ENCODE measurements at regions not wholly inside any gene's neighbourhood (a gene's known extent, or its start where the extent isn't known, plus 50 kb on each side); places are given as distances from the start of the nearest gene placed in this dataset.

- H3K27me3 ChIP-seq (replicated peaks in 1 of 4; ENCODE audit: control extremely low read depth in 1 of 4, control insufficient read depth in 3 of 4, insufficient read depth in 4 of 4, low read length in 3 of 4), result peaks cover 0 to 3% (median 0%) of the 10 kb centered on the region in 4 experiments
- H3K4me1 Mint-ChIP-seq, result no peaks in the 10 kb centered on the region
- H3K9me3 Mint-ChIP-seq (ENCODE audit: insufficient read depth), result no peaks in the 10 kb centered on the region
- DNase-seq, result no peak
- H3K27ac Mint-ChIP-seq, result no peak overlapping the region
- no peak overlapping the region for H2AFZ ChIP-seq (ENCODE audit: insufficient read depth, low read depth, low read length, poor library complexity, severe bottlenecking)
- H3K4me2 ChIP-seq (replicated peaks; ENCODE audit: low read depth, low read length, poor library complexity, severe bottlenecking), result no peak overlapping the region
- no peak overlapping the region for H3K9ac ChIP-seq (ENCODE audit: low read length)
- no peak overlapping the region for H3K27ac ChIP-seq (ENCODE audit: low read length in 2 of 2)
- no peaks in the 10 kb centered on the region for H3K79me2 ChIP-seq (ENCODE audit: control insufficient read depth, insufficient read depth, low read length)
- no peaks in the 10 kb centered on the region for H4K20me1 ChIP-seq (ENCODE audit: control insufficient read depth, insufficient read depth, low read length, poor library complexity, severe bottlenecking)
- ATAC-seq (ENCODE audit: low read depth), result no peak
- no peak overlapping the region for H3K4me3 Mint-ChIP-seq
- CTCF ChIA-PET, result no interaction called here
- POLR2A ChIA-PET, result no interaction called here
- TF ChIP-seq EZH2 (IDR thresholded peaks at IDR 0.05; ENCODE audit: borderline replicate concordance, insufficient read depth, low read depth, low read length, poor library complexity, severe bottlenecking) (no peak), CTCF (IDR thresholded peaks at IDR 0.05) (no peak)
- no peaks in the 10 kb centered on the region for H3K36me3 ChIP-seq (replicated peaks in 1 of 2; ENCODE audit: control extremely low read depth in 1 of 2, control insufficient read depth in 1 of 2, extremely low read depth in 1 of 2, insufficient read depth in 2 of 2, low read length in 1 of 2)
- WGBS (ENCODE audit: insufficient coverage), result 84% methylated on average over 9 of the region's 9 CpGs
- no peaks in the 10 kb centered on the region for H3K4me1 ChIP-seq (ENCODE audit: control insufficient read depth in 2 of 2, insufficient read depth in 2 of 2, low read length in 2 of 2)
- peaks cover 3% of the 10 kb centered on the region for H3K27me3 Mint-ChIP-seq
- no peaks in the 10 kb centered on the region for H3K9me3 ChIP-seq (ENCODE audit: control extremely low read depth in 1 of 3, control insufficient read depth in 2 of 3, insufficient read depth in 1 of 3, low read length in 2 of 3)
- no peak overlapping the region for H3K4me3 ChIP-seq (ENCODE audit: control extremely low read depth in 1 of 5, extremely low read depth in 1 of 5, insufficient read depth in 1 of 5, low read depth in 2 of 5, low read length in 4 of 5)
- intact Hi-C loops (cut with micrococcal nuclease), result no loop called here
Measured at GRCh38 chr10:42973870-42974692, 102.8 kb upstream of the RET start.

- Mint-ChIP-seq H3K4me1 (no peaks in the 10 kb centered on the region), H3K27ac (no peak overlapping the region), H3K4me3 (no peak overlapping the region), H3K27me3 (peaks cover under 1% of the 10 kb centered on the region), H3K9me3 (ENCODE audit: insufficient read depth) (no peaks in the 10 kb centered on the region)
- H3K36me3 ChIP-seq (replicated peaks in 1 of 2; ENCODE audit: control extremely low read depth in 1 of 2, control insufficient read depth in 1 of 2, extremely low read depth in 1 of 2, insufficient read depth in 2 of 2, low read length in 1 of 2), result no peaks in the 10 kb centered on the region
- ChIA-PET CTCF (no interaction called here), POLR2A (no interaction called here)
- H2AFZ ChIP-seq (ENCODE audit: insufficient read depth, low read depth, low read length, poor library complexity, severe bottlenecking), result no peak overlapping the region
- H3K27me3 ChIP-seq (replicated peaks in 1 of 4; ENCODE audit: control extremely low read depth in 1 of 4, control insufficient read depth in 3 of 4, insufficient read depth in 4 of 4, low read length in 3 of 4), result no peaks in the 10 kb centered on the region
- no peaks in the 10 kb centered on the region for H3K4me1 ChIP-seq (ENCODE audit: control insufficient read depth in 2 of 2, insufficient read depth in 2 of 2, low read length in 2 of 2)
- intact Hi-C loops (cut with micrococcal nuclease), result no loop called here
- TF ChIP-seq EZH2 (IDR thresholded peaks at IDR 0.05; ENCODE audit: borderline replicate concordance, insufficient read depth, low read depth, low read length, poor library complexity, severe bottlenecking) (no peak), CTCF (IDR thresholded peaks at IDR 0.05) (no peak)
- no peak overlapping the region for H3K4me3 ChIP-seq (ENCODE audit: control extremely low read depth in 1 of 5, extremely low read depth in 1 of 5, insufficient read depth in 1 of 5, low read depth in 2 of 5, low read length in 4 of 5)
- no peak overlapping the region for H3K27ac ChIP-seq (ENCODE audit: low read length in 2 of 2)
- 79% methylated on average over 3 of the region's 3 CpGs for WGBS (ENCODE audit: insufficient coverage)
- no peaks in the 10 kb centered on the region for H3K79me2 ChIP-seq (ENCODE audit: control insufficient read depth, insufficient read depth, low read length)
- ATAC-seq (ENCODE audit: low read depth) (no peak), DNase-seq (no peak)
- H3K4me2 ChIP-seq (replicated peaks; ENCODE audit: low read depth, low read length, poor library complexity, severe bottlenecking), result no peak overlapping the region
- no peaks in the 10 kb centered on the region for H3K9me3 ChIP-seq (ENCODE audit: control extremely low read depth in 1 of 3, control insufficient read depth in 2 of 3, insufficient read depth in 1 of 3, low read length in 2 of 3)
- no peaks in the 10 kb centered on the region for H4K20me1 ChIP-seq (ENCODE audit: control insufficient read depth, insufficient read depth, low read length, poor library complexity, severe bottlenecking)
- no peak overlapping the region for H3K9ac ChIP-seq (ENCODE audit: low read length)
Measured at GRCh38 chr10:42974693-42975002, 102.2 kb upstream of the RET start.
